Activated naive CD8-positive, alpha-beta T cell treated with anti-CD3 and anti-CD28 coated beads, Interleukin-2, amount 50 U/mL, for 16 hours (primary cell): ENCODE measurements at regions not wholly inside any gene's neighbourhood (a gene's known extent, or its start where the extent isn't known, plus 50 kb on each side); places are given as distances from the start of the nearest gene placed in this dataset.

ENCODE experiments used
- DNase-seq: peaks from one replicate; pipeline ENCODE4 v3.0.0-alpha.2; 2020; ENCODE audit warnings: low read depth, low spot score

DNA sequence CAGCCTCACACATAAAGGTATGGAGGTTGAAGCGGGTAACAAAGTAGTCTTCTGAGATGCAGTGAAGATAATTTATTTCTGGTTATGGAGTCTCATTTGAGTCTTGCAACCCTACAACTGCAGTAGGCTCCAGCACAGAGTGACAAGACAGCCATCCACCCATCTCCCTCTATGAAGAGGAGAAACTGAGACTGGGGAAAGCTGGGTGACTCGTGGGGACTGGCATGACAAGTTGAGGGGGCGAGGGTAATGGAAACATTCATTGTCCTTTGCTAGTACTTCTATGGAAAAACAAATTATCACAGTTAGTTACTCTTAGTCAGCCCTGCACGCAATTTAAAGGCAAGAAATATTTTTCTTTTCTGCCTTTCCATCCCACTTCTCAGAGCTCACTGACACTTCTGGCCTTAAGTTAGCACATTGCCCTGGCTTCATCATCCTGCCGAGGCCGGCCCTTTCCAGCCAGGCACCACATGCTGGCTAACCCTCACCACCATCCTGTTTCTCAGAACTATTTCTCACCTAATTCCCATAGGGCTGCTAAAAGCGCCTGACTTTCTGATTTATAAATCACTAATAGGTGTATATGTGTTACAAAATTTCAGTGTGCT lies 361.1 kb downstream of the ETS1 start:
- no peak for DNase-seq

DNA sequence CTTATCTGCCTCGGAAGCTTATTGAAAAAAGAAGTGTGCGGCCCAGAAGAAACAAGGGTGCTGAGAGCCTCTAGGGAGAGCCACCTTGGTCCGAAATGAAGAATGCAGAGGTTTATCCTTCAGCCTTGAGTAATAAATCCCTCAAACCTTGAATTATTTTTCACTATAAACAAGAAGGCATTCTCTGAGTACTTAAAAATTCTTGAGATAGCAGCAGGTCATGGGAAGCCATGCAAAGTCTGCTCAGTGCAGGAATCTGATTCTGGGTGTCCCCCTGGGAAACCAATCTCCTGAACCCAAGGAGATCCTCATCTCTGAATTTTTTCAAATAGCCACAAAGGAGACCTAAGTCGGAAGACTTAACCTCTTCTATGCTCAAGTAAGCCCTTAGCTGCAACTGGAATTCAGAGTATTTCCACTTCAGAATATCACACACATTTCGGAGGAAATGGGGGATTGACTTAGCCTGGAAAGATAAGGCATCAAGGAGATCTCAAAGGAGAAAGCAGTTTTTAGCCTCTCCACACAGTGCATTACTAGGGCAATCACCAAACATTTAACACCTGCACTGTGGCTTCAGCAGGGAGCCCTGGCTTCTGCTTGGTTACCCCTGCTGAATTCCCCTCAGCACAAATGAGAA lies 365.0 kb downstream of the ETS1 start:
- DNase-seq, result no peak

GRCh38 chr11:128219731-128220120 lies 367.6 kb downstream of the ETS1 start:
- DNase-seq, result no peak

GRCh38 chr11:128216198-128216597 lies 371.2 kb downstream of the ETS1 start:
- DNase-seq, result no peak

DNA sequence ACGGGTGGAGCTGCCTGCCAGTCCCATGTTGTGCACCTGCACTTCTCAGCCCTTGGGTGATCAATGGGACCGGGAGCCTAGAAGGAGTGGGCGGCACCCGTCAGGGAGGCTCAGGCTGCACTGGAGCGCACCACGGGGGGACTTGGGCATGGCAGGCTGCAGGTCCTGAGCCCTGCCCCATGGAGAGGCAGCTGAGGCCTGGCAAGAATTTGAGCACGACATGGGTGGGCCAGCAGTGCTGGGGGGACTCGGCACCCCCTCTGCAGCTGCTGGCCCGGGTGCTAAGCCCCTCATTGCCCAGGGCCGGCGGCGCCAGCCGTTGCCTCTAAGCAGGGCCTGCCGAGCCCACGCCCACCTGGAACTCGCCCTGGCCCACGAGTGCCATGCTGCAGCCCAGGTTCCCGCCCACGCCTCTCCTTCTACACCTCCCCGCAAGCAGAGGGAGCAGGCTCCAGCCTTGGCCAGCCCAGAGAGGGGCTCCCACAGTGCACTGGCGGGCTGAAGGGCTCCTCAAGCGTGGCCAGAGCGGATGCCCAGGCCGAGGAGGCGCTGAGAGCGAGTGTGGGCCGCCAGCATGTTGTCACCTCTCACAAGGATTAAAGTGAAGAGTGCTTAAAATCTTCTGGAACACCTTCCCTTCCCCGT lies 372.0 kb downstream of the ETS1 start:
- no peak for DNase-seq

GRCh38 chr11:128214263-128214662 lies 373.1 kb downstream of the ETS1 start:
- DNase-seq, result no peak

DNA sequence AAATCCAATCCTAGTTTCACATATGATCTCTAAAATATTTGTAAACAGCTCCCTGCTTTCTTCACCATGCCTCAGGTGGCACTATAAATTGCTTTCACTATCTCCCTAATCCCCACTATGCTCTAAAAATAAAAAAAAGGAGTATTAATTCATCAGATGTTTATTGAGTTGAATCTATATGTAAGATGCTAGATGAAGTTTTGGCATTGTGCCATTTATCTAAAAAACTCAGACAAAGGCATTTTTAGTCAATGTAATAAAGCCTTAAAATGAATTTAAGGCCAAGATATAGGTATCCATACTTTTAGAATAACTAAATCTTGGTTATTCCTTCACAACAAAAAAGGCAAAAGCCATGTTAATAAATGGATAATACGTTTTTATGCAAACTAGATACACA lies 373.9 kb downstream of the ETS1 start:
- no peak for DNase-seq

GRCh38 chr11:128212324-128212723 lies 375.0 kb downstream of the ETS1 start:
- DNase-seq, result no peak

- DNase-seq, result no peak
Observed at GRCh38 chr11:128210148-128210940, 377.0 kb downstream of the ETS1 start.

DNA sequence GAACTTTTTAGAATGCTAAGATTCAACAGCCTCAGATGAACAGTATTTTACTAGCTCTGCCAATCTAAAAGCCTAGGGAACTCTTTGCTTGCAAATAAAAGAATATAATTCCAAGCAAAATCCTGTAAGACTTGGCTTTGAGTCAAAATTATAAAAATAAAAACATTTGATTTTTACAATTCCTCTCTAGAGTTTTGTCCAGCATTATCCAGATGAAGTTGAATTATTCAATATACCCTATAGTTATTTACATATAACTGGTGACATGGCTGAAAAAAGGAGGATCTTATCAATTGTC lies 378.3 kb downstream of the ETS1 start:
- no peak for DNase-seq

- no peak for DNase-seq
Observed at GRCh38 chr11:128208329-128209137, 378.8 kb downstream of the ETS1 start.

GRCh38 chr11:128207861-128208321 lies 379.5 kb downstream of the ETS1 start:
- DNase-seq, result no peak

DNA sequence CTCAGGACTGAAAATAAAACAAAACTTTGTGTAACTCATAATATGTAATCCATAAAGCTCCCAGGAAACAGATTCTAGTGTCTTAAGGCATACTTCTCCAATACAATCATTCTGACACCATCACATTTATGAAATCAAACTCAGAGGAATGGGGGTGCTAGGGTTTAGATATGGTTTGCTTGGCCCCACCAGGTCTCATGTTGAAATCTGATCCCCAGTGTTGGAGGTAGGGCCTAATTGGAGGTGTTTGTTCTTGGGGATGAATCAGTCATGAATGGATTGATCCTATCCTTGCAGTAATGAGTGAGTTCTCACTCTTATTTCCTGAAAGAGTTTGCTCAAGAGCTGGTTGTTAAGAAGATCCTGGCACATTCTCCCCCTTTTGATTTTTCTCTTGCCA lies 380.9 kb downstream of the ETS1 start:
- no peak for DNase-seq

GRCh38 chr11:128205796-128206195 lies 381.6 kb downstream of the ETS1 start:
- DNase-seq, result no peak

- DNase-seq, result no peak
Observed at GRCh38 chr11:128204898-128205297, 382.5 kb downstream of the ETS1 start.

GRCh38 chr11:128201801-128202200 lies 385.6 kb downstream of the ETS1 start:
- DNase-seq, result no peak

DNA sequence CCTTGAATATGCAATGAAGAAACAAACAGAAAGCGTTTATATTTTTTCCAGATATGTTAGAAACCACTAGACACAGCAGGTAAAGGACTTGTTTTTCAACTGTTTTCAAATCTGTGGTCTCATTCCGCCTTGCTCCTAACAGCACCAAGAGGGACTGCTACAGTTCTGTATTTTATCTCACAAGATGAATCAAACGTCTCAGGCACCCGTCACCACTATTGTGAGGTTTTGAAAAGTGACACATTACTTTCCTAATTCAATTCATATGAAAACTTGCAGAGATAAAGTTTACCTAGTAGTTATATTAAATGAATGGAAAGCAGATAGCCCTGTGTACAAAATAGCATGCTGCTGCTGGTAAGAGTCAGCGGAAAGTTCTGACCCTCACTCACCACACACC lies 386.3 kb downstream of the ETS1 start:
- no peak for DNase-seq

DNA sequence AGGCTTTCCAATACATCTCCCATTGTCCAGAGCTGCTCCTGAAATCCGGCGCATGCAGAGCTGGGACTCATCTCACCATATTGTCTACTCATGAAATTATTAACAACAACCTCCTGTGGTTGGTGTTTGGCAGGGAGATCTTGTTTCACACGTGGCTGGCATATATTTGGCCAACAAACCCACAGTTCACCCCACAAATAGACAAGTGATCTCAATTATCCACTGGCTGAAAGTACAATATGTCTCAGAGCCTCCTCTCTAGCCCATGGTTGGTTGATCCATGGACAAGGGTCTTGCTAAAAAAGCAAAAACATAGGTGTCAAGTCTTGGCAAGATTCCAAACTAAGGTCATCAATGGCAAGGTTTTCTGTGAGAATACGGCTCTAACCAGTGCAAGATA lies 386.9 kb downstream of the ETS1 start:
- DNase-seq, result no peak

DNA sequence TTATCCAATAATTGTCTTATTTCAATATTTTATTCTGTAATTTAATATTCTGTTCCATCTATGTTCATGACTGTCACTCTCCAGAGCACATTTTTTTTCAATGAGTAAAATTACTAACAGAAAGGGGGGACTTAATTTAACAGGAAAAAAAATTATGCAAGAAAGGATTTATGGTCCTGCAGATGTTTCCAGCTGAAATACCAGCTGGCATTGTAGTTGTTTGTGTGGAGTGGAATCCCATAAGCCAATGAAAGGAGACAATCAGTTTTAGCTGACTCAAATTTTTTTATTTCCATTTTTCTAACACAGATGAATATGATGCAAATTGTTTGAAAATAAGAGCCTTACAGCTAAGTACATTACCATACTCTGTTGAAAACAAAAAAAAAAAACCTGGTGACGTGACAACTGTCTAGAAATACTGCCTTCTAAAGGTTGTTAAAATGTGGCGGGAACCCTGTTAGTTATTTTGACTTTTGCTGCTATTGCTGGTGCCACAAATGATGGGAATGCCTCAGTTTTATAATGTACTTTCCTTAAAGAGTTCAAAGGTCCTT lies 389.1 kb downstream of the ETS1 start:
- no peak for DNase-seq

- DNase-seq, result no peak
Observed at GRCh38 chr11:128196235-128196634, 391.1 kb downstream of the ETS1 start.

DNA sequence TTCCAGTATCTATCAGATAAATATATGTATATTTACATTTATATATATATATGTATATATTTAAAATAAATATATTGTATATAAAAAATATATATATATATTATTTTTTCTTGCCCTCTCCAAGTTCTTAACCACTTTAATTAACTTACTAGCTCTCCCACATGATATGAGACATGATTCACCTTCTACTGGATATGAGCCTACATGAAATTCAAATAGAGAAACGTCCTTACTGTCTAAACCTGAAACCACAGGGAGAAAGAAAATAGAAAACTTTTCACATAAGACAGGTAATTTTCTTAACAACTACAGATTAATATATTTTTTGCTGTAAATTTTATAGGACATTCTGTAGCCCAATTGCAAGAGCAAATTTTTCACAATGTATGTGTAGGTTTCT lies 391.6 kb downstream of the ETS1 start:
- DNase-seq, result no peak
